Naive thymus-derived CD4-positive, alpha-beta T cell (primary cell): ENCODE measurements at regions not wholly inside any gene's neighbourhood (a gene's known extent, or its start where the extent isn't known, plus 50 kb on each side); places are given as distances from the start of the nearest gene placed in this dataset.

Experiments
- ATAC-seq: fragments of 150-1000 bp; cut with Tn5 transposase; 2 replicates; pipeline ENCODE4 v1.10.0; 2021; ENCODE audit warnings: mild to moderate bottlenecking, moderate library complexity
- CTCF ChIA-PET: fragments of 350-600 bp; sonication (Branson Sonifier 250); formaldehyde crosslinking; loops from one replicate; lab custom pipeline; 2021; ENCODE audit warnings: antibody characterized with exemption; lab: Charles Lee
- POLR2A ChIA-PET: fragments of 350-600 bp; sonication (Branson Sonifier 250); formaldehyde crosslinking; loops from one replicate; lab custom pipeline; 2021; ENCODE audit warnings: antibody characterized with exemption, inconsistent platforms; lab: Charles Lee
- DNase-seq, 9 donors: peaks; one replicate each; pipeline versions ENCODE4 v3.0.0 to v3.0.0-alpha.2; 2020 to 2022; ENCODE audit warnings: mixed read lengths in 1 of 9
- H3K27ac ChIP-seq: one replicate; pipeline ENCODE4 v1.7.0; 2013; ENCODE audit warnings: mild to moderate bottlenecking, low read depth, low read length, moderate library complexity
- H3K27me3 ChIP-seq, 2 donors: one replicate each; pipeline ENCODE4 v1.7.0; 2013; ENCODE audit warnings: low read length in 2 of 2, mild to moderate bottlenecking in 2 of 2, moderate library complexity in 2 of 2; ENCODE audit not compliant: control insufficient read depth in 2 of 2, insufficient read depth in 2 of 2
- H3K36me3 ChIP-seq, 3 experiments: 1 replicate in 2 of 3; 2 replicates in 1 of 3; pipeline ENCODE4 v1.7.0; 2013; ENCODE audit warnings: low read length in 3 of 3, mild to moderate bottlenecking in 3 of 3, moderate library complexity in 1 of 3; ENCODE audit not compliant: insufficient read depth in 3 of 3, control insufficient read depth in 2 of 3
- H3K4me1 ChIP-seq, 2 donors: one replicate each; pipeline ENCODE4 v1.7.0; 2013; ENCODE audit warnings: low read length in 2 of 2, mild to moderate bottlenecking in 2 of 2, moderate library complexity in 1 of 2; ENCODE audit not compliant: control insufficient read depth in 2 of 2, insufficient read depth in 2 of 2
- H3K4me3 ChIP-seq: 2 replicates; pipeline ENCODE4 v1.7.0; 2013; ENCODE audit warnings: mild to moderate bottlenecking, low read length
- H3K9me3 ChIP-seq, 3 experiments: 1 replicate in 2 of 3; 2 replicates in 1 of 3; pipeline ENCODE4 v1.7.0; 2013; ENCODE audit warnings: low read length in 3 of 3; ENCODE audit not compliant: control insufficient read depth in 2 of 3
- H3K27ac Mint-ChIP-seq, 9 donors: one replicate each; pipeline ENCODE4 v1.8.0; 2020 to 2022; ENCODE audit warnings: mixed read lengths in 9 of 9, mild to moderate bottlenecking in 8 of 9, moderate library complexity in 5 of 9, inconsistent platforms in 2 of 9
- H3K27me3 Mint-ChIP-seq, 5 donors: one replicate each; pipeline ENCODE4 v1.8.0; 2021 to 2022; ENCODE audit warnings: mixed read lengths in 5 of 5, mild to moderate bottlenecking in 1 of 5
- H3K36me3 Mint-ChIP-seq, 5 donors: one replicate each; pipeline ENCODE4 v1.8.0; 2020 to 2022; ENCODE audit warnings: mixed read lengths in 5 of 5, mild to moderate bottlenecking in 3 of 5, inconsistent platforms in 1 of 5
- H3K4me1 Mint-ChIP-seq, 7 donors: one replicate each; pipeline ENCODE4 v1.8.0; 2020 to 2022; ENCODE audit warnings: mixed read lengths in 7 of 7, mild to moderate bottlenecking in 3 of 7, inconsistent platforms in 1 of 7
- H3K4me3 Mint-ChIP-seq, 10 donors: one replicate each; pipeline ENCODE4 v1.8.0; 2020 to 2022; ENCODE audit warnings: mild to moderate bottlenecking in 10 of 10, mixed read lengths in 10 of 10, moderate library complexity in 6 of 10, inconsistent platforms in 2 of 10
- H3K9me3 Mint-ChIP-seq, 11 donors: one replicate each; pipeline ENCODE4 v1.8.0; 2020 to 2022; ENCODE audit warnings: mixed read lengths in 11 of 11, mild to moderate bottlenecking in 4 of 11, inconsistent platforms in 1 of 11, moderate library complexity in 1 of 11
- intact Hi-C, 2 donors: fragments of 100-400 bp; cut with micrococcal nuclease; formaldehyde crosslinking; loops; one replicate each; pipeline ENCODE4 v1.15.1; 2023

DNA sequence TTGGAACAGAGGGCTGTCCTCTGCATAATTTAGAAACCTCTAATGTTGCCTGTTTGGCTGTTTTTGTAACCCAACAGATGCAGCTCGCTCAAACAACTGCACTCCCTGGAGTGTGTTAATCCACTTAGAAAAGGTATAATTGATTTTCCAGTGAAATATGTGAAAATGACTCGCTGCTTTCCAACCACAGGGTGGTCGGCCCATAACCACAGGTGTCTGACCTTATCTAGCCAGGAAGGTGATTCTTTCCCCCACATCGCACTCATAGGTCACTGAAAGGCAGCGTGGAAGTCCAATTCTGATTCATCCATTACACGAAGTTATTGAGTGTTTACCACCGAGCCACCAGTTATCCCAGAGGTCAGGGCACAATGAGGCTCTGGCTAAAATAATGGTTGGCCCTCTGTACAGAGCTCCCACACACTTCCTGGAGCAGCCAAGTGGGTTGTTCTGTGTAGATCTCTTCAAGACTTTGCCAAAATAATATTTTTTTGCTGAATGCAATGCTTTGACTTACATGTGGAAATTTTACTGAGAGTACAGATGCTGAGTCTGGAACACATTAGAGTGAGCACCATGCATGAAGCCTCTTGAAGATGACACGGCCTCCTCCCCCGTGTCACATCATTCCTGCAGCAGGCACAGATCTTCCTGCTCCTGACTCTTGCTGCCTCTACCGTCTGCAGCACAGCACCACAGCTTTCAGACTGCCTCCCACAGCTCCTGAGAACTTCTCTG is 396.2 kb downstream of the ZNF516 start:
- Mint-ChIP-seq H3K4me3 (no peak overlapping the region), H3K9me3 (peaks cover 2 to 22% (median 8%) of the 10 kb centered on the region in 11 donors), H3K27ac (no peak overlapping the region), H3K4me1 (no peaks in the 10 kb centered on the region), H3K27me3 (peaks cover 0 to 20% (median 5%) of the 10 kb centered on the region in 5 donors), H3K36me3 (no peaks in the 10 kb centered on the region)
- CTCF ChIA-PET: no interaction called here
- POLR2A ChIA-PET: no interaction called here
- no peak for ATAC-seq
- H3K27me3 ChIP-seq: no peaks in the 10 kb centered on the region
- no peak overlapping the region for H3K27ac ChIP-seq
- DNase-seq: no peak
- no peaks in the 10 kb centered on the region for H3K36me3 ChIP-seq
- intact Hi-C loops: no loop called here
- H3K4me3 ChIP-seq: no peak overlapping the region
- H3K9me3 ChIP-seq: peaks cover 0 to 5% (median 0%) of the 10 kb centered on the region in 3 experiments
- H3K4me1 ChIP-seq: no peaks in the 10 kb centered on the region

DNA sequence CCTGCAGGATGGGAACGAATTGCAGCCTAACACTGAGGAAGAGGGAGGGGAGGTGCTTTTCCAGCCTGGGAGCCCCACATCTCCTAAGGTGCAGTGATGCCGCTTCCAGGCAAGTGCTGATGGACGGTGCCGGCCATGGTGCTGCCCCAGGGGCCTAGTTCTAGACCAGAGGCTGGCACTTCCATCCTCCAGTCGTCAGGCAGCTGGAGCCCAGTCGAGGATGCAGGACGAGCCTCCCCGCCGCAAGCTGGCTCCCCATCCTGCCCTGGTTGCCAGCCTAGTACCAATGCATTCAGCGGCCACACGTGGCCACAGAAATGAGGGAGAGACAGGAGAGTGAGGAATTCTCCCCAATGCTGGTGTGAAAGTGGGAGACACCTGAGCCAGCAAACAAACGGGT is 413.5 kb downstream of the ZNF516 start:
- Mint-ChIP-seq H3K27ac (no peak overlapping the region), H3K36me3 (no peaks in the 10 kb centered on the region), H3K4me3 (no peak overlapping the region), H3K9me3 (peaks cover 0 to 10% (median 3%) of the 10 kb centered on the region in 11 donors), H3K27me3 (peaks cover 0 to 22% (median 3%) of the 10 kb centered on the region in 5 donors), H3K4me1 (no peaks in the 10 kb centered on the region)
- CTCF ChIA-PET: no interaction called here
- POLR2A ChIA-PET: no interaction called here
- Histone ChIP-seq H3K9me3 (peaks cover 0 to 7% (median 0%) of the 10 kb centered on the region in 3 experiments), H3K27ac (no peak overlapping the region), H3K4me1 (no peaks in the 10 kb centered on the region), H3K27me3 (no peaks in the 10 kb centered on the region), H3K4me3 (no peak overlapping the region), H3K36me3 (no peaks in the 10 kb centered on the region)
- intact Hi-C loops: no loop called here
- no peak for ATAC-seq
- no peak for DNase-seq

DNA sequence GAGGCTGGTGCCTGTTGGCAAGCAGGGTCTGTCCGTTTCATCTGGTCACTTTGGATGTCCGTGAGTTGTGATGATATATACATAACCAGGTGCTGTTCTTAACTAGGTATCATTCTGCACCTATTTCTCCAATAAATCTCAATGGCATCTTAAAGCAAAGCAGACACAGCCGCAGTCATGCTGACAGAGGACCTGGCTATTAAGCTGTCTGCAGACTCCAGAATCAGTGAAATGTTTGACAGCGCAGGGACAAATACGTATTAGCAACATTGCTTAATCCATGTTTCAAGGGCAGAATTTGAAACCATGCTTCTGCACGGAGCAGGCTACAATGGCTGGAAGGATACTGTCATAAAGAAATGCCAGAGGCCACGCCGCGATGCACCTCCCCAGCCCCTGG is 414.6 kb downstream of the ZNF516 start:
- CTCF ChIA-PET: no interaction called here
- no peaks in the 10 kb centered on the region for H3K27me3 ChIP-seq
- H3K36me3 ChIP-seq: no peaks in the 10 kb centered on the region
- no peak for DNase-seq
- peaks cover 0 to 1% (median 0%) of the 10 kb centered on the region in 3 experiments for H3K9me3 ChIP-seq
- Mint-ChIP-seq H3K4me1 (no peaks in the 10 kb centered on the region), H3K27me3 (peaks cover 0 to 22% (median 5%) of the 10 kb centered on the region in 5 donors), H3K9me3 (peaks cover 0 to 4% (median 0%) of the 10 kb centered on the region in 11 donors), H3K27ac (no peak overlapping the region), H3K4me3 (no peak overlapping the region), H3K36me3 (no peaks in the 10 kb centered on the region)
- H3K4me3 ChIP-seq: no peak overlapping the region
- H3K4me1 ChIP-seq: no peaks in the 10 kb centered on the region
- no peak overlapping the region for H3K27ac ChIP-seq
- intact Hi-C loops: no loop called here
- POLR2A ChIA-PET: no interaction called here
- ATAC-seq: no peak

DNA sequence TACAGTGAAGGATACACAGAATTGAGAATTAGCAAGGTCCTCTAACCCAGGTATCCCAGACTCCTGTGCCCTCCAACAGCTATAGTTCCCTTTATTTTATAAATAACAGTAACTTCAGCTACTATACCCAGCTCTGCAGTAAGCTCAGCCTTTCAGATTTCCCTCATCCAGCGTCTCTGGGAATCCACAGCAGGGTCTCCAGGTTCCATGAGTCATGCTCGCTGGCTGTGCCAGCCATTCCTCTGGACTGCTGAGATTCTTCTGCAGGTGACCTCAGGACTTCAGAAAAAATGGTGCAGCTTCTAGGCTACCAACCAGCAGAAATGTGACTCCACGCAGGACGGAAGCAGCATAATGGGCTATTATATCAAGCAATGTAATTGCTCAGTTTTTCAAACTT is 419.3 kb downstream of the ZNF516 start:
- Histone ChIP-seq H3K36me3 (no peaks in the 10 kb centered on the region), H3K4me1 (no peaks in the 10 kb centered on the region), H3K27ac (no peak overlapping the region), H3K4me3 (no peak overlapping the region), H3K27me3 (no peaks in the 10 kb centered on the region), H3K9me3 (no peaks in the 10 kb centered on the region)
- Mint-ChIP-seq H3K4me3 (no peak overlapping the region), H3K36me3 (no peaks in the 10 kb centered on the region), H3K27ac (no peak overlapping the region), H3K4me1 (no peaks in the 10 kb centered on the region), H3K9me3 (peaks cover 0 to 10% (median 0%) of the 10 kb centered on the region in 11 donors), H3K27me3 (peaks cover 0 to 27% (median 11%) of the 10 kb centered on the region in 5 donors)
- CTCF ChIA-PET: no interaction called here
- intact Hi-C loops: no loop called here
- POLR2A ChIA-PET: no interaction called here
- no peak for DNase-seq
- ATAC-seq: no peak

DNA sequence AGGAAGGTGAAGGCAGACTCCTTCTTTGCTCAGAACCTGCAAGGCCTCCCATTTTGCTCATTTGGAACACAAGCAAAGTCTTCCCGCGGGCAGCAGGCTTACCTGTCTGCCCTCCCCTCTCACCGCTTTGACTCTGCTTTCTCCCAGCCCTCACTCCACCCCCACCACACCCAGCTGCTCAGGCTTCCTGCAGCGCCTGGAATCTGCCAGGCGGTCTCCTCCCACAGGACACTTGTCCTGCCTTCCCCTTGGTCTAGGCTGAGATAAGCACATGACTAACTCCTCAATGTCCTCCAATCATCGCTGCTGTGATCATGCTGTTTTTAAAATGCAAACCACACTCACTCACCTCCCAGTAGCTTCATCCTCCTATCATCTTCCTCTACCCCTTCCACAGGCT is 430.0 kb downstream of the ZNF516 start:
- Histone ChIP-seq H3K27me3 (no peaks in the 10 kb centered on the region), H3K4me3 (no peak overlapping the region), H3K4me1 (no peaks in the 10 kb centered on the region), H3K9me3 (no peaks in the 10 kb centered on the region), H3K36me3 (no peaks in the 10 kb centered on the region), H3K27ac (no peak overlapping the region)
- ATAC-seq: no peak
- H3K27ac Mint-ChIP-seq: no peak overlapping the region
- CTCF ChIA-PET: no interaction called here
- intact Hi-C loops: no loop called here
- no peak overlapping the region for H3K4me3 Mint-ChIP-seq
- peaks cover 0 to 13% (median 5%) of the 10 kb centered on the region in 5 donors for H3K27me3 Mint-ChIP-seq
- H3K36me3 Mint-ChIP-seq: no peaks in the 10 kb centered on the region
- POLR2A ChIA-PET: no interaction called here
- peaks cover 0 to 2% (median 0%) of the 10 kb centered on the region in 7 donors for H3K4me1 Mint-ChIP-seq
- peaks cover 0 to 4% (median 0%) of the 10 kb centered on the region in 11 donors for H3K9me3 Mint-ChIP-seq
- no peak for DNase-seq

DNA sequence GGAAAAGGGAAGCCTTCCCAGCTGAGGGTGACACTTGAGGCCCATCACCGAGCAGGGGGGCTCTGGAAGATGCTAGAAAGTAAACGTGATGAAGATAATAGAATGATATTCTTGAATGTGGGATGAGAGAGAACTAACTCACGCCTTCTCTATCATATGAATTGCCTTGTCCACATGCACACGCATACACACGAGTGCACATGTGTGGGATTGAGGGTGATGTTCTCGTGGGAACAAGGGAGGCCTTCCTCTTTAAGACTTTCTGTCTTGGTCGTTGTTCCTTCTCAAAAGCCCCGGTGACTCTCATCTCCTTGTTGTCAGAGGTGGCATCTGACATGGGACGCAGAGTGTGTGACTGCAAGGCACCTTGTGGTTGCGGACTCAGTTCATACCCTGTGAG is 436.9 kb downstream of the ZNF516 start:
- H3K27ac ChIP-seq: no peak overlapping the region
- no peaks in the 10 kb centered on the region for H3K27me3 ChIP-seq
- intact Hi-C loops: no loop called here
- H3K36me3 ChIP-seq: no peaks in the 10 kb centered on the region
- H3K4me1 Mint-ChIP-seq: no peaks in the 10 kb centered on the region
- H3K4me3 Mint-ChIP-seq: no peak overlapping the region
- CTCF ChIA-PET: no interaction called here
- no peaks in the 10 kb centered on the region for H3K9me3 ChIP-seq
- H3K36me3 Mint-ChIP-seq: no peaks in the 10 kb centered on the region
- no peak for ATAC-seq
- H3K27ac Mint-ChIP-seq: no peak overlapping the region
- no peak for DNase-seq
- H3K4me3 ChIP-seq: no peak overlapping the region
- H3K4me1 ChIP-seq: no peaks in the 10 kb centered on the region
- peaks cover 0 to 14% (median 2%) of the 10 kb centered on the region in 5 donors for H3K27me3 Mint-ChIP-seq
- POLR2A ChIA-PET: no interaction called here
- peaks cover 0 to 1% (median 0%) of the 10 kb centered on the region in 11 donors for H3K9me3 Mint-ChIP-seq

DNA sequence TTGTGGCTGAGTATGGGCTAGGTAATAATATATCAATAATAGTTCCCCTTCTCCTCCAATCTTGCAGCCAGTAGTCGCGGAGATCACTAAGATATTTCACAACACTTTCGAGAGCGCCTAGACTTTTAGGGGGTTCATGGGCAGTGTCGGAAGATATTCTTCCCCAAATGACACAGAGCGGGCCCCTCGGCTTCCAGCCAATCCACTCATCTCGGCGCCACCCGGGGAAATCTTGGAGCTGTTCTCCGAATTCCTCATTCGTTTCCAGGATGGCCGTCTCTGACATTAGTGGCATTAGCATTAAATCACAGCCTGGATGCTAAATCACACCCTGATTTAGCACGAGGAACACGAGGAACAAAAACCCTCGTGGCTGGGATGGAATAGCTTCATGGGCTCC is 437.7 kb downstream of the ZNF516 start:
- Histone ChIP-seq H3K9me3 (no peaks in the 10 kb centered on the region), H3K27me3 (no peaks in the 10 kb centered on the region), H3K4me3 (no peak overlapping the region), H3K4me1 (no peaks in the 10 kb centered on the region), H3K36me3 (no peaks in the 10 kb centered on the region), H3K27ac (no peak overlapping the region)
- H3K27me3 Mint-ChIP-seq: peaks cover 0 to 14% (median 5%) of the 10 kb centered on the region in 5 donors
- ATAC-seq (no peak), DNase-seq (no peak)
- H3K4me3 Mint-ChIP-seq: no peak overlapping the region
- CTCF ChIA-PET: no interaction called here
- no peaks in the 10 kb centered on the region for H3K4me1 Mint-ChIP-seq
- no peak overlapping the region for H3K27ac Mint-ChIP-seq
- intact Hi-C loops: no loop called here
- H3K9me3 Mint-ChIP-seq: peaks cover 0 to 1% (median 0%) of the 10 kb centered on the region in 11 donors
- no peaks in the 10 kb centered on the region for H3K36me3 Mint-ChIP-seq
- POLR2A ChIA-PET: no interaction called here
